ENCODE measurements at regions not wholly inside any gene's neighbourhood (a gene's known extent, or its start where the extent isn't known, plus 50 kb on each side); places are given as distances from the start of the nearest gene placed in this dataset.

DNA sequence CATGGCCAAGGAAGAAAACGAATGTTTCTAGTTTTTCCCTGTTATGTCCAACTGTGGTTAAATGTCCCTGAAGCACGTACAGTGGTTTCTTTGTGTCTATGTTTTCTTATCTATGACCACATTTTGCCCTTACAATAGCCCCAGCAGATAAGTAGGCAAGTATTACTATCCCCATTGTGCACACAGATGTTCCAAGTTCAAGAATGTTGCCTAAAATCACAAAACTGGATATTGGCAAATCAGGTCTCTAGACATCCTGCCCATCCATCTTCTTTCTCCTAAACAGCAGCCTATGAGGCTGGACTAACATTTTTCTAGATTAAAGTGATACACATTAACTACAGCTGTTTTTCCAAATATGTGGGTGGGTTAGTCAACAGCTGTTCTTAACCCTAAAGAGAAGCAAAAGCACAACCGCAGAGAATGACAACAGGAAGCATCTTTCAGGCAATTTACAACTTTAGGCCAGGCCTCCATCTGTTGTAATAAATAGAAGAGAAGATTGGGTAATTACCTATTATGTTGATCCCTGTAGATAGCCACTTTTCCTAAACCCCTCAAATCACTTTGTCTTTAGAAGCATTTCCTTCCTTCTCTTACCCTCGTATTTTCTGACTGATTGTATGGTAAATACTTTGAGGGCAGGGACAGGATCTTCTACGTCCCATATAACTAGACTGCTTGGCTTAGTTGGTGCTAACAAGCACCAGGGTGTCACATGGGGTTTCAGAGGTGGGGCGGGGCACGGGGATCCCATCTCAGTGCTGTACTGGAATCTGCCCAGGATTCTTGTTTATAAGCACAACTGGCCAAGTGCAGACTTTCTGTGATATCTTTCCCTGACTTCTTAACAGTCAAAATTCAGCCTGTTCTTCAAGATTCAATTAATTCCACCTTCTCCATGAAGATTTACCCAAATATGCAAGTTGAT lies 132.1 kb upstream of the SETBP1 start:
- RAD21 ChIA-PET (ENCODE audit: low non-redundant PET in 1 of 2, low total read pairs in 2 of 2, uncharacterized antibody in 2 of 2, unreplicated experiment in 2 of 2), result no interaction called here
- no peak for DNase-seq (ENCODE audit: low read depth, low spot score)
- TF ChIP-seq, protein P1, sequence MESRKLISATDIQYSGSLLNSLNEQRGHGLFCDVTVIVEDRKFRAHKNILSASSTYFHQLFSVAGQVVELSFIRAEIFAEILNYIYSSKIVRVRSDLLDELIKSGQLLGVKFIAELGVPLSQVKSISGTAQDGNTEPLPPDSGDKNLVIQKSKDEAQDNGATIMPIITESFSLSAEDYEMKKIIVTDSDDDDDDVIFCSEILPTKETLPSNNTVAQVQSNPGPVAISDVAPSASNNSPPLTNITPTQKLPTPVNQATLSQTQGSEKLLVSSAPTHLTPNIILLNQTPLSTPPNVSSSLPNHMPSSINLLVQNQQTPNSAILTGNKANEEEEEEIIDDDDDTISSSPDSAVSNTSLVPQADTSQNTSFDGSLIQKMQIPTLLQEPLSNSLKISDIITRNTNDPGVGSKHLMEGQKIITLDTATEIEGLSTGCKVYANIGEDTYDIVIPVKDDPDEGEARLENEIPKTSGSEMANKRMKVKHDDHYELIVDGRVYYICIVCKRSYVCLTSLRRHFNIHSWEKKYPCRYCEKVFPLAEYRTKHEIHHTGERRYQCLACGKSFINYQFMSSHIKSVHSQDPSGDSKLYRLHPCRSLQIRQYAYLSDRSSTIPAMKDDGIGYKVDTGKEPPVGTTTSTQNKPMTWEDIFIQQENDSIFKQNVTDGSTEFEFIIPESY (IDR thresholded peaks at IDR 0.05; ENCODE audit: extremely low read depth, insufficient replicate concordance, low read length), result no peak
- TF ChIP-seq SRF (IDR thresholded peaks at IDR 0.05; ENCODE audit: low read depth), result no peak
- TF ChIP-seq SP1 (IDR thresholded peaks at IDR 0.05; ENCODE audit: low read depth), result no peak
- TF ChIP-seq YY1 (IDR thresholded peaks at IDR 0.05; ENCODE audit: extremely low read depth, insufficient replicate concordance, low read depth, low read length), result no peak
- TF ChIP-seq, protein P2, sequence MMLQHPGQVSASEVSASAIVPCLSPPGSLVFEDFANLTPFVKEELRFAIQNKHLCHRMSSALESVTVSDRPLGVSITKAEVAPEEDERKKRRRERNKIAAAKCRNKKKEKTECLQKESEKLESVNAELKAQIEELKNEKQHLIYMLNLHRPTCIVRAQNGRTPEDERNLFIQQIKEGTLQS (IDR thresholded peaks at IDR 0.05), result no peak
- no peak for TF ChIP-seq FOSL1 (IDR thresholded peaks at IDR 0.05; ENCODE audit: low read depth)
- TF ChIP-seq JUND (IDR thresholded peaks at IDR 0.05), result no peak
- TF ChIP-seq POLR2AphosphoS5 (IDR thresholded peaks at IDR 0.05; ENCODE audit: low read depth, low read length), result no peak
- TF ChIP-seq, protein P3, sequence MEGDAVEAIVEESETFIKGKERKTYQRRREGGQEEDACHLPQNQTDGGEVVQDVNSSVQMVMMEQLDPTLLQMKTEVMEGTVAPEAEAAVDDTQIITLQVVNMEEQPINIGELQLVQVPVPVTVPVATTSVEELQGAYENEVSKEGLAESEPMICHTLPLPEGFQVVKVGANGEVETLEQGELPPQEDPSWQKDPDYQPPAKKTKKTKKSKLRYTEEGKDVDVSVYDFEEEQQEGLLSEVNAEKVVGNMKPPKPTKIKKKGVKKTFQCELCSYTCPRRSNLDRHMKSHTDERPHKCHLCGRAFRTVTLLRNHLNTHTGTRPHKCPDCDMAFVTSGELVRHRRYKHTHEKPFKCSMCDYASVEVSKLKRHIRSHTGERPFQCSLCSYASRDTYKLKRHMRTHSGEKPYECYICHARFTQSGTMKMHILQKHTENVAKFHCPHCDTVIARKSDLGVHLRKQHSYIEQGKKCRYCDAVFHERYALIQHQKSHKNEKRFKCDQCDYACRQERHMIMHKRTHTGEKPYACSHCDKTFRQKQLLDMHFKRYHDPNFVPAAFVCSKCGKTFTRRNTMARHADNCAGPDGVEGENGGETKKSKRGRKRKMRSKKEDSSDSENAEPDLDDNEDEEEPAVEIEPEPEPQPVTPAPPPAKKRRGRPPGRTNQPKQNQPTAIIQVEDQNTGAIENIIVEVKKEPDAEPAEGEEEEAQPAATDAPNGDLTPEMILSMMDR (IDR thresholded peaks at IDR 0.05 in 2 of 3, conservative IDR thresholded peaks at IDR 0.05 in 1 of 3; ENCODE audit: borderline replicate concordance in 1 of 3, insufficient read depth in 1 of 3, low read depth in 2 of 3, low read length in 2 of 3), result no peak
- TF ChIP-seq CBX3 (IDR thresholded peaks at IDR 0.05; ENCODE audit: low read depth), result no peak

More for the DNA sequence above, 132.1 kb upstream of the SETBP1 start:
- ATAC-seq, result no peak
- Histone ChIP-seq H3K9ac (ENCODE audit: low read length) (no peak overlapping the region), H3K9me2 (ENCODE audit: insufficient read depth) (no peaks in the 10 kb centered on the region), H3K4me1 (ENCODE audit: control insufficient read depth in 1 of 2, insufficient read depth in 2 of 2, low read length in 2 of 2) (no peaks in the 10 kb centered on the region), H3K4me2 (ENCODE audit: low read length) (no peak overlapping the region), H4K20me1 (ENCODE audit: insufficient read depth) (no peaks in the 10 kb centered on the region), H3K36me3 (ENCODE audit: control insufficient read depth in 1 of 2, insufficient read depth in 2 of 2, low read length in 2 of 2) (no peaks in the 10 kb centered on the region), H3K27me3 (ENCODE audit: insufficient read depth, low read length) (no peaks in the 10 kb centered on the region), H3K27ac (ENCODE audit: low read depth, low read length) (no peak overlapping the region), H3K9me3 (ENCODE audit: control insufficient read depth in 1 of 2, insufficient read depth in 1 of 2, low read depth in 1 of 2, low read length in 2 of 2) (peaks cover 10 to 27% of the 10 kb centered on the region in 2 experiments; a peak in 2 of 4 replicates), H2AFZ (ENCODE audit: low read depth, low read length, poor library complexity, severe bottlenecking) (no peak overlapping the region), H3K4me3 (replicated peaks in 1 of 2; ENCODE audit: low read depth in 1 of 2, low read length in 2 of 2) (no peak overlapping the region), H3K79me2 (ENCODE audit: insufficient read depth, low read length) (no peaks in the 10 kb centered on the region)
- no TSS peak for BruUV-seq (replicated peaks)
- intact Hi-C loops (cut with micrococcal nuclease), result no loop called here
- CTCF ChIA-PET, result no interaction called here
- POLR2A ChIA-PET, result no interaction called here

Measured in HCT116 (cell line).